HepG2 (cell line): ENCODE measurements at regions not wholly inside any gene's neighbourhood (a gene's known extent, or its start where the extent isn't known, plus 50 kb on each side); places are given as distances from the start of the nearest gene placed in this dataset.

Source experiments
- ATAC-seq: fragments of 200-7000 bp; cut with Tn5 transposase; 3 replicates; pipeline ENCODE4 v1.9.1; 2020; ENCODE audit warnings: mild to moderate bottlenecking, moderate library complexity
- BruUV-seq: library from RNA; stranded (reverse); fragments of 400-500 nt; replicated peaks from 2 replicates; lab custom pipeline; 2021; lab: Mats Ljungman, UMichigan
- CTCF ChIA-PET: fragments of 300-600 bp; formaldehyde crosslinking; extraction: SDS; loops from one replicate; lab custom pipeline; 2021; ENCODE audit warnings: low total read pairs, inconsistent platforms, low intra/inter-chr PET ratio; lab: Yijun Ruan, JAX
- POLR2A ChIA-PET: fragments of 350-600 bp; sonication (Branson Sonifier 250); formaldehyde crosslinking; loops from one replicate; lab custom pipeline; 2020; ENCODE audit warnings: antibody characterized with exemption, inconsistent platforms; lab: Yijun Ruan, JAX
- DNase-seq: peaks from one replicate; pipeline ENCODE4 v3.0.0-alpha.2; 2015; ENCODE audit warnings: low spot score
- FAIRE-seq: peaks from 3 replicates; lab custom pipeline; 2011; peaks lifted over from hg19 to GRCh38; lab: Jason Lieb, UNC
- H2AFZ ChIP-seq: one replicate; pipeline ENCODE4 v1.6.1; 2011; ENCODE audit warnings: low read length, inconsistent platforms
- H3K27ac ChIP-seq: fragments of 300-600 bp; 3 replicates; pipeline ENCODE4 v1.8.0; 2011; ENCODE audit warnings: mixed run types, mild to moderate bottlenecking, mixed read lengths, low read length, inconsistent platforms; ENCODE audit not compliant: insufficient read depth; ENCODE audit errors: extremely low read length
- H3K27me3 ChIP-seq, 2 experiments: fragments of 200-600 bp in 1 of 2; 2 replicates in 1 of 2; 3 replicates in 1 of 2; pipeline versions ENCODE4 v1.6.0 to v1.8.0; 2011; ENCODE audit warnings: low read length in 2 of 2, mild to moderate bottlenecking in 2 of 2, moderate library complexity in 2 of 2, inconsistent platforms in 1 of 2; ENCODE audit not compliant: insufficient read depth in 2 of 2, control insufficient read depth in 1 of 2
- H3K36me3 ChIP-seq, 2 experiments: fragments of 200-600 bp in 1 of 2; replicated peaks in 1 of 2; 2 replicates in 1 of 2; 3 replicates in 1 of 2; pipeline versions ENCODE4 v1.5.1 to v1.8.0; 2011; ENCODE audit warnings: low read length in 2 of 2, inconsistent platforms in 1 of 2; ENCODE audit not compliant: insufficient read depth in 2 of 2, control insufficient read depth in 1 of 2
- H3K4me1 ChIP-seq: 2 replicates; pipeline ENCODE4 v1.5.1; 2012; ENCODE audit warnings: low read length, inconsistent platforms; ENCODE audit not compliant: insufficient read depth
- H3K4me2 ChIP-seq: 2 replicates; pipeline ENCODE4 v1.6.0; 2011; ENCODE audit warnings: low read depth, low read length, inconsistent platforms
- H3K4me3 ChIP-seq, 3 experiments: fragments of 200-600 bp in 1 of 3; sonication (generic), shearing (Covaris generic) in 1 of 3; replicated peaks in 1 of 3; 2 replicates each; pipeline ENCODE4 v1.5.1; 2011 to 2016; ENCODE audit warnings: low read length in 3 of 3, inconsistent platforms in 2 of 3, low read depth in 2 of 3, mild to moderate bottlenecking in 2 of 3, control low read depth in 1 of 3, mixed read lengths in 1 of 3; ENCODE audit not compliant: insufficient read depth in 1 of 3
- H3K79me2 ChIP-seq: one replicate; pipeline ENCODE4 v1.6.1; 2011; ENCODE audit warnings: low read length, inconsistent platforms; ENCODE audit not compliant: insufficient read depth
- H3K9ac ChIP-seq: 2 replicates; pipeline ENCODE4 v1.6.0; 2011; ENCODE audit warnings: mild to moderate bottlenecking, low read depth, low read length, inconsistent platforms; ENCODE audit not compliant: insufficient read depth
- H3K9me3 ChIP-seq: 2 replicates; pipeline ENCODE4 v1.5.1; 2012; ENCODE audit warnings: mild to moderate bottlenecking, low read length
- H4K20me1 ChIP-seq: 2 replicates; pipeline ENCODE4 v1.6.0; 2011; ENCODE audit warnings: inconsistent platforms, mild to moderate bottlenecking, low read length, moderate library complexity; ENCODE audit not compliant: insufficient read depth
- BRD4 ChIP-seq: sonication (generic); formaldehyde crosslinking; IDR thresholded peaks from 2 replicates; pipeline ENCODE4 v1.4.0; 2020; ENCODE audit warnings: missing genetic modification reagents
- MTF2 ChIP-seq: sonication (generic); formaldehyde crosslinking; IDR thresholded peaks from 2 replicates; pipeline ENCODE4 v1.5.0; 2020; ENCODE audit warnings: missing genetic modification reagents, borderline replicate concordance
- YY1 ChIP-seq: IDR thresholded peaks from 2 replicates; pipeline ENCODE4 v1.6.1; 2011; ENCODE audit warnings: low read length, low read depth, moderate library complexity, mild to moderate bottlenecking; ENCODE audit not compliant: insufficient read depth, insufficient replicate concordance
- WGBS: methylation state at CpG from one replicate; pipeline ENCODE4 v1.1.6; 2017; ENCODE audit warnings: low lambda C conversion rate; 5-methylcytosine and 5-hydroxymethylcytosine counted together
- in situ Hi-C: cut with HindIII; loops from 2 replicates; pipeline ENCODE4 v1.10.0; 2017; ENCODE audit warnings: low pct_unique_long_range_greater_than_20kb; ENCODE audit not compliant: extremely low pct_ligation_motif_present
- intact Hi-C: fragments of 100-400 bp; cut with micrococcal nuclease; formaldehyde crosslinking; loops from one replicate; pipeline ENCODE4 v1.10.0; 2022; ENCODE audit not compliant: unreplicated experiment
- TF ChIP-seq, protein P1 (sequence below): sonication (generic); formaldehyde crosslinking; IDR thresholded peaks from 2 replicates; pipeline ENCODE4 v1.5.0; 2020; ENCODE audit warnings: mild to moderate bottlenecking, missing genetic modification reagents
- TF ChIP-seq, protein P2 (sequence below): sonication (generic); formaldehyde crosslinking; IDR thresholded peaks from 2 replicates; pipeline ENCODE4 v1.4.0; 2020; ENCODE audit warnings: missing genetic modification reagents

DNA sequence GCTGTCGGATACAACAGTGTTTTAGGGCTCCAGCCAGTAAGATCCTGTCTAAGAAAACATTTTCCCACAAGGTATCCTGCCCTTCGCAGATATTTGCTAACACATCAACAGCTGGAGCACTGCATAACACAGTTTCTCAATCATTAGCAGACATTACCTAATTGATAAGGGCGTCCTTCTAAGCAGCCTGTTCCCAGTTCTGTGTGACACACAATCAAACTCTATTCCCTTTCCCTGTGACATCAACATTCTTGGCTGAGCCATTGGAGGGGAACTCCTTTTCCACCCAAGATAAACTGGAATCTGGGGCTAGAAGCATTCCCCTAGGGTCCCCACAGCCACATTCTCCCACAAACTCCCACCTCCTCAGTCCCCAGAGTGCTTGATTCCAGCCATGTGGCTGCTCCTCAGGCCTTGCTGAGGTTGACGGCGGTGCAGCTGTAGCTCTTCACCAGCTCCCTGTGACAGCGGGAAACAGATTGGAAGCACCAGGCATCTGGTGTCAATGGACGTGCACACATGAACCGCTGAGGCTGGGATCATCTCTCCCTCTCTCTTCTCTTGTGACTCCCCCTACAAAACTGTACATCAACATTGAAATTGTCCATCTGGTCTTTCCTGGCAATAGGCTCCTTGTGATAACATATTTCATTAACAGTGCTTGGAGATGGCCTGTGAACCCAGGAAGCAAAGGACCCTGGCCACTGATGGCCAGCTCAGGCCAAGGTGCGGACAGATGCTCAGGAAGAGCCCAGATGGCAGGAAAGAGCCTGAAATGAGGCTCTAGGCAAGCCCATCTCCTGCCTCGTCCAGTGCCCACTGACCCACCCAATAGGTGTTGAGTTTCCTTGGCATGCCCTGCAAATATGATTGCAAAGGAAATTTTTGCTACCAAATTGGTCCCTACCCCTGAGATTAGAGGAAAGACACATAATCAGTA, 131.1 kb upstream of the TBX20 start:
- H3K79me2 ChIP-seq: no peaks in the 10 kb centered on the region
- in situ Hi-C loops (no loop called here), intact Hi-C loops (no loop called here)
- H4K20me1 ChIP-seq: no peaks in the 10 kb centered on the region
- no peak overlapping the region for H3K4me3 ChIP-seq
- DNase-seq: no peak
- CTCF ChIA-PET: no interaction called here
- no peak overlapping the region for H3K4me2 ChIP-seq
- no peaks in the 10 kb centered on the region for H3K9me3 ChIP-seq
- BruUV-seq: no TSS peak
- TF ChIP-seq, protein P1, sequence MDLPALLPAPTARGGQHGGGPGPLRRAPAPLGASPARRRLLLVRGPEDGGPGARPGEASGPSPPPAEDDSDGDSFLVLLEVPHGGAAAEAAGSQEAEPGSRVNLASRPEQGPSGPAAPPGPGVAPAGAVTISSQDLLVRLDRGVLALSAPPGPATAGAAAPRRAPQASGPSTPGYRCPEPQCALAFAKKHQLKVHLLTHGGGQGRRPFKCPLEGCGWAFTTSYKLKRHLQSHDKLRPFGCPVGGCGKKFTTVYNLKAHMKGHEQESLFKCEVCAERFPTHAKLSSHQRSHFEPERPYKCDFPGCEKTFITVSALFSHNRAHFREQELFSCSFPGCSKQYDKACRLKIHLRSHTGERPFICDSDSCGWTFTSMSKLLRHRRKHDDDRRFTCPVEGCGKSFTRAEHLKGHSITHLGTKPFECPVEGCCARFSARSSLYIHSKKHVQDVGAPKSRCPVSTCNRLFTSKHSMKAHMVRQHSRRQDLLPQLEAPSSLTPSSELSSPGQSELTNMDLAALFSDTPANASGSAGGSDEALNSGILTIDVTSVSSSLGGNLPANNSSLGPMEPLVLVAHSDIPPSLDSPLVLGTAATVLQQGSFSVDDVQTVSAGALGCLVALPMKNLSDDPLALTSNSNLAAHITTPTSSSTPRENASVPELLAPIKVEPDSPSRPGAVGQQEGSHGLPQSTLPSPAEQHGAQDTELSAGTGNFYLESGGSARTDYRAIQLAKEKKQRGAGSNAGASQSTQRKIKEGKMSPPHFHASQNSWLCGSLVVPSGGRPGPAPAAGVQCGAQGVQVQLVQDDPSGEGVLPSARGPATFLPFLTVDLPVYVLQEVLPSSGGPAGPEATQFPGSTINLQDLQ (CRISPR knock-in tag): no peak
- TF ChIP-seq, protein P2, sequence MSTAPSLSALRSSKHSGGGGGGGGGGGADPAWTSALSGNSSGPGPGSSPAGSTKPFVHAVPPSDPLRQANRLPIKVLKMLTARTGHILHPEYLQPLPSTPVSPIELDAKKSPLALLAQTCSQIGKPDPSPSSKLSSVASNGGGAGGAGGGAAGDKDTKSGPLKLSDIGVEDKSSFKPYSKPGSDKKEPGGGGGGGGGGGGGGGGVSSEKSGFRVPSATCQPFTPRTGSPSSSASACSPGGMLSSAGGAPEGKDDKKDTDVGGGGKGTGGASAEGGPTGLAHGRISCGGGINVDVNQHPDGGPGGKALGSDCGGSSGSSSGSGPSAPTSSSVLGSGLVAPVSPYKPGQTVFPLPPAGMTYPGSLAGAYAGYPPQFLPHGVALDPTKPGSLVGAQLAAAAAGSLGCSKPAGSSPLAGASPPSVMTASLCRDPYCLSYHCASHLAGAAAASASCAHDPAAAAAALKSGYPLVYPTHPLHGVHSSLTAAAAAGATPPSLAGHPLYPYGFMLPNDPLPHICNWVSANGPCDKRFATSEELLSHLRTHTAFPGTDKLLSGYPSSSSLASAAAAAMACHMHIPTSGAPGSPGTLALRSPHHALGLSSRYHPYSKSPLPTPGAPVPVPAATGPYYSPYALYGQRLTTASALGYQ: no peak
- TF ChIP-seq MTF2 (CRISPR knock-in tag) (no peak), BRD4 (CRISPR knock-in tag) (no peak), YY1 (no peak)
- H3K27ac ChIP-seq: no peak overlapping the region
- H3K4me1 ChIP-seq: no peaks in the 10 kb centered on the region
- ATAC-seq: no peak
- POLR2A ChIA-PET: no interaction called here
- H2AFZ ChIP-seq: no peak overlapping the region
- no peak overlapping the region for H3K9ac ChIP-seq
- H3K27me3 ChIP-seq: peaks cover 0 to 11% of the 10 kb centered on the region in 2 experiments; a peak in 3 of 5 replicates
- no peak for FAIRE-seq
- WGBS: 15% methylated on average over 7 of the region's 10 CpGs
- no peaks in the 10 kb centered on the region for H3K36me3 ChIP-seq
